DND-41 (cell line): ENCODE measurements at regions not wholly inside any gene's neighbourhood (a gene's known extent, or its start where the extent isn't known, plus 50 kb on each side); places are given as distances from the start of the nearest gene placed in this dataset.

ENCODE experiments used
- ATAC-seq: fragments of 200-7000 bp; cut with Tn5 transposase; 3 replicates; pipeline ENCODE4 v1.9.1; 2021; ENCODE audit warnings: low read depth; ENCODE audit not compliant: insufficient read depth
- DNase-seq: peaks from one replicate; pipeline ENCODE4 v3.0.0-alpha.2; 2020
- H2AFZ ChIP-seq: 2 replicates; pipeline ENCODE4 v1.6.0; 2012; ENCODE audit warnings: low read depth, low read length
- H3K27ac ChIP-seq: 2 replicates; pipeline ENCODE4 v1.5.1; 2012; ENCODE audit warnings: low read length, inconsistent platforms
- H3K27me3 ChIP-seq: fragments of 200-600 bp; sonication (generic); 2 replicates; pipeline ENCODE4 v1.6.0; 2012; ENCODE audit warnings: low read length, mild to moderate bottlenecking, inconsistent platforms; ENCODE audit not compliant: insufficient read depth, poor library complexity
- H3K36me3 ChIP-seq: 2 replicates; pipeline ENCODE4 v1.5.1; 2012; ENCODE audit warnings: low read length, inconsistent platforms; ENCODE audit not compliant: insufficient read depth
- H3K4me1 ChIP-seq: 2 replicates; pipeline ENCODE4 v1.5.1; 2012; ENCODE audit warnings: mild to moderate bottlenecking, low read length; ENCODE audit not compliant: insufficient read depth
- H3K4me2 ChIP-seq: 2 replicates; pipeline ENCODE4 v1.6.0; 2012; ENCODE audit warnings: mild to moderate bottlenecking, moderate library complexity, low read length, inconsistent platforms; ENCODE audit not compliant: insufficient read depth
- H3K4me3 ChIP-seq, 2 experiments: fragments of 200-600 bp in 1 of 2; shearing (Covaris generic) in 1 of 2; 2 replicates each; pipeline ENCODE4 v1.5.1; 2012 to 2016; ENCODE audit warnings: inconsistent platforms in 2 of 2, low read length in 2 of 2, mild to moderate bottlenecking in 2 of 2, low read depth in 1 of 2, moderate library complexity in 1 of 2
- H3K79me2 ChIP-seq: 2 replicates; pipeline ENCODE4 v1.6.0; 2012; ENCODE audit warnings: low read length, inconsistent platforms; ENCODE audit not compliant: insufficient read depth
- H3K9ac ChIP-seq: 2 replicates; pipeline ENCODE4 v1.6.0; 2012; ENCODE audit warnings: low read depth, mild to moderate bottlenecking, inconsistent platforms, low read length, moderate library complexity
- H3K9me3 ChIP-seq: 2 replicates; pipeline ENCODE4 v1.5.1; 2012; ENCODE audit warnings: low read length, moderate library complexity, mild to moderate bottlenecking, inconsistent platforms; ENCODE audit not compliant: insufficient read depth, severe bottlenecking
- H4K20me1 ChIP-seq: 2 replicates; pipeline ENCODE4 v1.6.0; 2012; ENCODE audit warnings: low read length; ENCODE audit not compliant: insufficient read depth
- CTCF ChIP-seq: IDR thresholded peaks from 2 replicates; pipeline ENCODE4 v1.5.1; 2012; ENCODE audit warnings: borderline replicate concordance, low read length, moderate library complexity, mild to moderate bottlenecking; ENCODE audit not compliant: poor library complexity, severe bottlenecking; ENCODE audit errors: extremely low read depth
- EZH2 ChIP-seq: IDR thresholded peaks from 3 replicates; pipeline ENCODE4 v1.6.1; 2012; ENCODE audit warnings: borderline replicate concordance, low read depth, mild to moderate bottlenecking, moderate library complexity, low read length, inconsistent platforms; ENCODE audit not compliant: severe bottlenecking

- Histone ChIP-seq H3K4me1 (no peaks in the 10 kb centered on the region), H3K27ac (no peak overlapping the region), H3K79me2 (no peaks in the 10 kb centered on the region), H2AFZ (no peak overlapping the region), H3K9ac (no peak overlapping the region), H3K36me3 (no peaks in the 10 kb centered on the region), H3K4me2 (no peak overlapping the region), H3K9me3 (no peaks in the 10 kb centered on the region), H3K4me3 (no peak overlapping the region), H3K27me3 (no peaks in the 10 kb centered on the region), H4K20me1 (no peaks in the 10 kb centered on the region)
- ATAC-seq (no peak), DNase-seq (no peak)
- TF ChIP-seq EZH2 (no peak), CTCF (no peak)
Observed at GRCh38 chr13:26996965-26997752, 174.5 kb downstream of the USP12 start.

- Histone ChIP-seq H3K4me1 (no peaks in the 10 kb centered on the region), H3K27ac (no peak overlapping the region), H3K27me3 (no peaks in the 10 kb centered on the region), H2AFZ (no peak overlapping the region), H3K36me3 (no peaks in the 10 kb centered on the region), H3K79me2 (no peaks in the 10 kb centered on the region), H4K20me1 (no peaks in the 10 kb centered on the region), H3K4me2 (no peak overlapping the region), H3K9ac (no peak overlapping the region), H3K9me3 (no peaks in the 10 kb centered on the region), H3K4me3 (no peak overlapping the region)
- no peak for ATAC-seq
- TF ChIP-seq EZH2 (no peak), CTCF (no peak)
- no peak for DNase-seq
Observed at GRCh38 chr13:26995159-26995558, 176.5 kb downstream of the USP12 start.

- Histone ChIP-seq H3K27me3 (no peaks in the 10 kb centered on the region), H3K79me2 (no peaks in the 10 kb centered on the region), H3K4me1 (no peaks in the 10 kb centered on the region), H3K27ac (no peak overlapping the region), H3K4me2 (no peak overlapping the region), H2AFZ (no peak overlapping the region), H3K9ac (no peak overlapping the region), H3K36me3 (no peaks in the 10 kb centered on the region), H3K4me3 (no peak overlapping the region), H4K20me1 (no peaks in the 10 kb centered on the region), H3K9me3 (no peaks in the 10 kb centered on the region)
- DNase-seq (no peak), ATAC-seq (no peak)
- no peak for TF ChIP-seq CTCF
- TF ChIP-seq EZH2 = no peak
Observed at GRCh38 chr13:26993780-26994179, 177.8 kb downstream of the USP12 start.
